ENCODE measurements at regions not wholly inside any gene's neighbourhood (a gene's known extent, or its start where the extent isn't known, plus 50 kb on each side); places are given as distances from the start of the nearest gene placed in this dataset.

- DNase-seq = no peak
Observed at GRCh38 chr7:70994176-70994575, 137.8 kb upstream of the GALNT17 start.

DNA sequence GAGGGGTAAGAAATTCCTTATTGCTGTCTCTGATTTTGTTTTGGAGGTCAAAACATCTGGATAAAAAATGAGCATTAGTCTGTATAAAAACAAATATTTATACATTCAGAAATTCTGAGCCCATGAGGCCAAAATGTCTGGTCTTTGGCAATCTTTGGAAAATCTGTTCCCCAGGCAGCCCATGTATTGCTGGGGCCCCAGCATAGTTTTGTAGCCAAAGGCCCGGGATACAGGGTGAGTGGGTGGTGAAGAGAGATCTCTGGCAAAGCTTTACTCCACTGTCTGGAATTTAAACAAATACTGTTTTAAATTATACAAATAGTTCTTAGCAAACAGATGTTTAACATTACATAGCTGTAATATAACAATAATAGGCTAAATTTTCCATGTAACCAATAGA is 134.7 kb upstream of the GALNT17 start:
- no peak for DNase-seq

DNA sequence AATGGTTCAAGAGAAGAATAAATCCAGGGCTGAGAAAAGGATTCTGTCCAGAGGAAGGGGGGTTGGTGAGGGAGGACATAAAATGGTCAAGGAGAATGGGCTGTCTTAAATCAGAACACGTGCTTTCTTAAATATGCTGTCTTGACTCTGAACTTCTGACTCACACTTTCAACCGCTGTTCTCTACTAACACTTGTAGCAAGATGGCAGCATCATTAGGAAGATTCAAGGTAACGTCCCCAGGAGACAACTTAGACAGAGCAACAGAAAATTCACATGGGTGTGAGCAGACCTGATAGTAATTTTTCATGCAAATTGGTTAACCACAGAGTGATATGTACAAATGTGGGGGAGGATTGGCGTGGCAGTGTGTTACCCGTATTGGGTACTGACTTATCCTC is 126.8 kb upstream of the GALNT17 start:
- DNase-seq = no peak

GRCh38 chr7:71009636-71010035 is 122.3 kb upstream of the GALNT17 start:
- DNase-seq = no peak

GRCh38 chr7:71015252-71015900 is 116.6 kb upstream of the GALNT17 start:
- DNase-seq = no peak

GRCh38 chr7:71016401-71016800 is 115.5 kb upstream of the GALNT17 start:
- no peak for DNase-seq

DNA sequence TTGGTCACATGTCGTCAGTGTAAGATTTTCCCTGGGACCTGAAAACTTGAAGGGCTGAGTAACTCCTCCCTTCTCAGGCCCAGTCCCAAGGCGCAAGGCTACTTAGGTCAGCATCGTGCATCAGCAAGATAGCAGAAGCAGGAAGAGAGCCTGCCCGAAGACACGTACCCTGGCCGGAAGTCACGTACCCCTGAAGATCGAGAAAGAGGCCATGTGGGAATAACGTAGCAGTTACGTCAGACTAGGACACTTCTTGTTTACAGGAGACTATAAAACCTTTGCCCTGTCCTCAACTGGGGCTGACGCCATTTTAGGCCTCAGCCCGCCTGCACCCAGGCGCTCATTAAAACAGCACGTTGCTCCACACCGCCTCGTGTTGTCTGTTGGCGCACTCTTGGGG is 114.3 kb upstream of the GALNT17 start:
- DNase-seq = no peak

- DNase-seq = no peak
Observed at GRCh38 chr7:71019706-71020105, 112.2 kb upstream of the GALNT17 start.

GRCh38 chr7:71021131-71021530 is 110.8 kb upstream of the GALNT17 start:
- no peak for DNase-seq

DNA sequence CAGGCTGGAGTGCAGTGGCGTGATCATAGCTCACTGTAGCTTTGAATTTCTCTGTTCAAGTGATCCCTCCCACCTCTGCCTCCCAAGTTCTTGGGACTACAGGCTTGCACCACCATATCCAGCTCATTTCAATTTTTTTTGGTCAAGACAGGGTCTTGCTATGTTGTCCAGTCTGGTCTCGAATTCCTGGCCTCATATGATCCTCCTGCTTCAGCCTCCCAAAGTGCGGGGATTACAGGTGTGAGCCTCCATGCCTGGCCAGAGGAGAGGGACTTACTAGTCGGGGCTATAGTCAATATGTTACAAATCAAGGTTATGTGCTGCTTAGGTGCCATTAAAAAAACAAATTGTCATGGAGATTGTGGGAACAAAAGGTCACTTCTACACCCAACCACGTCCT is 105.3 kb upstream of the GALNT17 start:
- DNase-seq = no peak

DNA sequence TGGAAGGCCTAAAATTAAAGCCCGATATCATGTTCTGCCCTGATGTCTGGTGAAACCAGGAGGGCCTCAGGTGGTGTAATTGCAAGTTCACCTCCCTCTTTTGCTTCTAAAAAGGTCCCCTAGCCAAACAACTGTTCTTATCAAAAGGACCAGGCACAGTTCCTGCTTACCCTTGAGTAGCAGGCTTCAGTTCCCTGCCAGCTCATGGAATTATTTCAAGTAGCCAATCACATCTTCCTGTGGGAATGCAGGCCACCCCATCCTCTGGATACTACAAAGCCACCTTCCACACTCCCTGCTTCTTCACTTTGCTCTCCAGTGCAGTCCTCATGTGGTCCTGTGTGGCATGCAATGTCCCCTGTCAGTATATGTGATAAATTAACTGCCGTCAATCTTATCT is 97.7 kb upstream of the GALNT17 start:
- DNase-seq = no peak

GRCh38 chr7:71042591-71042990 is 89.4 kb upstream of the GALNT17 start:
- DNase-seq = no peak

- no peak for DNase-seq
Observed at GRCh38 chr7:71050492-71050891, 81.5 kb upstream of the GALNT17 start.

GRCh38 chr7:71055504-71055903 is 76.4 kb upstream of the GALNT17 start:
- DNase-seq = no peak

- no peak for DNase-seq
Observed at GRCh38 chr7:71077743-71078476, 54.0 kb upstream of the GALNT17 start.
